Inferior parietal cortex (tissue), 1 donor: ENCODE measurements at regions not wholly inside any gene's neighbourhood (a gene's known extent, or its start where the extent isn't known, plus 50 kb on each side); places are given as distances from the start of the nearest gene placed in this dataset.

Experiments
- DNase-seq: peaks from one replicate; pipeline ENCODE4 v3.0.0-alpha.2; 2016; ENCODE audit errors: extremely low spot score

DNA sequence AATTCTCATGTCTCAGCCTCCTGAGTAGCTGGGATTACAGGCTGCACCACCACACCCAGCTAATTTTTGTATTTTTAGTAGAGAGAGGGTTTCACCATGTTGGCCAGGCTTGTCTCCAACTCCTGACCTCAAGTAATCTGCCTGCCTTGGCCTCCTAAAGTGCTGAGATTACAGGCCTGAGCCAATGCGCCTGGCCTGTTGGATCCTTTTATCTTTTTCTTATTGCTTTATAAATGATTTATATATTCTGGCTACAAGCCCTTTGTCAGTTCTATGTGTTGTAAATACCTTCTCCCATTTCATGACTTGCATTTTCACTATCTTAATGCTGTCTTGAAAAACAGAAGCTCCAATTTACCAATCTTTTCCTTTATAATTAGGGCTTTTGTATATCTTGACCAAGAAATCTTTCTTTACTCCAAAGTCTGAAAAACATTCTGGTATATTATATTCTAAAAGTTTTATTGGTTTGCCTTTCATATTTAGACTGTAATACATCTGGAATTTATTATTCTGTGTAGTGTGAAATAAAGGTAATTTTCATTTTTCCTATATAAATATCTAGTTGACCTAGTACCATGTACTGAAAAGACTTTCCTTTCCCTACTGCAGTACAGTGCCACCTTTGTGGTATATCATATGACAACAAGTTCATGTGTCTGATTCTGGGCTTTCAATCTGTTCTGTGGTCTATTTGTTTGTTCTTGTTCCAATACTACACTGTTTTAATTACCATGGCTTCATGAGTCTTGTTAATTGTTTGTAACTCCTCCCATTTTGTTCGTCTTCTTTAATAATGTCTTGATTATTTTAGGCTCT is 52.9 kb upstream of the RNU6-1 start:
- DNase-seq, result no peak

DNA sequence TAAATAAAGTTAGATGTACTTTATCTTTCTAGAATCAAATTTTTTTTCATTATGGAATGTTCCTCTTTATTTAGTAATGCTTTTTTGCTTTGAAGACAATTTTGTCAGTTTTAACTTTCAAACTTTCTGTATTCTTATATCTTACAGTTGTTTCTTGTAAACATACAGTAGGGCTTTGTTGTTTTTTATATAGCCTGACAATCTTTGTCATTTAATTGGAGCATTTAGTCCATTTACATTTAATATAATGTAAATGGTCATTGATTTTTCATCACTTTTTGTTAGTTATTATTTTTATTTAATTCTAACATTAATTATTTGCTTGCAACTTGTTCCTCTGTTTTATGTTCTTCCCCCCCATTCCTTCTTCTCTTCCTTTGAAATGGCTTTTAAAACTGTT is 55.4 kb upstream of the RNU6-1 start:
- no peak for DNase-seq

- no peak for DNase-seq
Observed at GRCh38 chr15:67897646-67898339, 57.9 kb upstream of the RNU6-1 start.

GRCh38 chr15:67899596-67900283 is 59.9 kb upstream of the RNU6-1 start:
- DNase-seq, result no peak

GRCh38 chr15:67900621-67901147 is 60.8 kb upstream of the RNU6-1 start:
- DNase-seq, result no peak

GRCh38 chr15:67901922-67902321 is 62.1 kb upstream of the RNU6-1 start:
- DNase-seq, result no peak

DNA sequence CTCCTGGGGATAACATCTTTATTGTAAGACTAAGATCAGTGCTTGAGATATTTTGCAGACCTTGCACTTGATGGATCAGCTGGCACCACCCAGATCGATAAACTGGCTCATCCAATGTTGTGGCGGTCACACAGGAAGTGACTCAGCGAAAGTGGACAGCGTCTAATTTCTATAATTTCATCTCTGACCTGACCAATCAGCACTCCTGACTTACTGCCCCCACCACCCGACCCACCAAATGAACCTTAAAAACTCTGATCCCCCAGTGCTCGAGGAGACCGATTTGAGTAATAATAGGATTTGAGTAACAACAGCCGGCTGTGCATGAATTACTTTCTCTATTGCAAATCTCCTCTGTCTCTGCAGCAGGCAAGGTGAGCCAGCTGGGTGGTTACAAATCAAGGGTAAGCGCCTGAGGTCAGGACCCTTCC is 62.7 kb upstream of the RNU6-1 start:
- DNase-seq, result no peak

- no peak for DNase-seq
Observed at GRCh38 chr15:67903708-67904107, 63.9 kb upstream of the RNU6-1 start.

- no peak for DNase-seq
Observed at GRCh38 chr15:67905628-67906027, 65.8 kb upstream of the RNU6-1 start.

- no peak for DNase-seq
Observed at GRCh38 chr15:67906382-67906781, 66.5 kb upstream of the RNU6-1 start.

DNA sequence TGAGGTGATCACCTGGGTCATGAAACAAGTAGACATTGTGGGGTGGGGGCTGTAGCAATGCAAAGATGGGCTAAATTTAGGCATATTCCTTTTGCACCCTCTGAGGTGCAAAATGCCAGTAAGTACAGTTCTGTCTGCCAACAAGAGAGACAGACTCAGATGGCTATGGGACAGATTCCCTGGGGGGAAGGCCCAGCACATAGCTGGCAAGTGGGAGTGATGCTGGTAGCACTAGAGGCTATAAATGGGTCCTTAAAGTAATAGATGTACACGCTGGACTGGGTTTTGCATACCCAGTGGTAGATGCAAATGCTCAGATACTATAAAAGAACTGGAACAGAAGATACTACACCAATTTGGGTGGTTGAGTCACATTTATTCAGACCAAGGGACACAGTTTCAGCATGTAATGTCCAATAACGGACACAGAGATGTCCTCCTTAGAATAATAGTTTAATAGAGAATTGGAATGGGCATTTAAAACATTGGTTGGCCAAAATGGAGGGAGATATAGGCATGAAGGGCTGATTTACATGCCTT is 67.4 kb upstream of the RNU6-1 start:
- DNase-seq, result peak; percentile 34

DNA sequence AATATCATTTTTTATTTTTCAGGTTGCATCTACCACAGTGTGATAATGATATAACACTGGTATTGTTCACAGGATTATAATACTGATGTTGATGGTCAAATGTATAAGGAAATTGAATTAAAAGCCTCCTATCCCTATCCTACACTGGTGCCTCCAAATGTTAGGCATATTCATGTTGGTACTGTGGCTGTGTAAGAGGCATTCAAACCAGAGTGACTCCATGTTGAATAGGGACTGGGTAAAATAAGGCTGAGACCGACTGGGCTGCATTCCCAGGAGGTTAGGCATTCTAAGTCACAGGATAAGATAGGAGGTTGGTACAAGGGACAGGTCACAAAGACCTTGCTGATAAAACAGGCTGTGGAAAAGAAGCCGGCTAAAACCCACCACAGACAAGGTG is 68.9 kb upstream of the RNU6-1 start:
- no peak for DNase-seq

DNA sequence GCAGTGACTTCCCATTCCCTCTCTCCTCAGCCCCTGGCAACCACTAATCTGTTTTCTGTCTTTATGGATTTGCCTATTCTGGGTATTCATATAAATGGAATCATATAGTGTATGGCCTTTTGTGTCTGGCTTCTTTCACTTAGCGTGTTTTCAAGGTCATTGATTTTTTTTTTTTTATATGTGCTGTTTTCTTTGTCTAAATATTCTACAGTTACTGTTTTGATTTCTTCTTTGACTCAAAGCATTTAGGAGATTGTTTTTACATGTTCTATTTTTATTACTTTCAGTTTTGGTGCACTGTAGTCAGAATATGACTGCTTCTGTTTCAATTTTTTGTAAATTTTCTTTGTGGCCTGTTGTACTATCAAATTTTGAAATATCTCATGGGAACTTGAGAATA is 71.9 kb upstream of the RNU6-1 start:
- DNase-seq, result no peak

DNA sequence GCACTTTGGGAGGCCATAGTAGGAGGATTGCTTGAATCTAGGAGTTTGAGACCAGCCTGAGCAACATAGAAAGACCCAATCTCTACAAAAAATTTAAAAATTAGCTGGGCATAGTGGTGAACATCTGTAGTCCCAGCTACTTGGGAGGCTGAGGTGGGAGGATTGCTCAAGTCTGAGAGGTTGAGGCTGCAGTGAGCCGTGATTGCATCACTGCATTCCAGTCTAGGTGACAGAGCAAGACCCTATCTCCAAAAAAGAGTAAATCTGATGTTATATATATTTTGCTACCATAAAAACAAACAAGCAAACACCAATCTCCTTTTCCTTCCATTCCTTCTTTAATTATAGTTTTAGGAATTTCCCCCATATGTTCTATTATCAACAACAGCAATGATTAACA is 74.2 kb upstream of the RNU6-1 start:
- DNase-seq, result no peak

DNA sequence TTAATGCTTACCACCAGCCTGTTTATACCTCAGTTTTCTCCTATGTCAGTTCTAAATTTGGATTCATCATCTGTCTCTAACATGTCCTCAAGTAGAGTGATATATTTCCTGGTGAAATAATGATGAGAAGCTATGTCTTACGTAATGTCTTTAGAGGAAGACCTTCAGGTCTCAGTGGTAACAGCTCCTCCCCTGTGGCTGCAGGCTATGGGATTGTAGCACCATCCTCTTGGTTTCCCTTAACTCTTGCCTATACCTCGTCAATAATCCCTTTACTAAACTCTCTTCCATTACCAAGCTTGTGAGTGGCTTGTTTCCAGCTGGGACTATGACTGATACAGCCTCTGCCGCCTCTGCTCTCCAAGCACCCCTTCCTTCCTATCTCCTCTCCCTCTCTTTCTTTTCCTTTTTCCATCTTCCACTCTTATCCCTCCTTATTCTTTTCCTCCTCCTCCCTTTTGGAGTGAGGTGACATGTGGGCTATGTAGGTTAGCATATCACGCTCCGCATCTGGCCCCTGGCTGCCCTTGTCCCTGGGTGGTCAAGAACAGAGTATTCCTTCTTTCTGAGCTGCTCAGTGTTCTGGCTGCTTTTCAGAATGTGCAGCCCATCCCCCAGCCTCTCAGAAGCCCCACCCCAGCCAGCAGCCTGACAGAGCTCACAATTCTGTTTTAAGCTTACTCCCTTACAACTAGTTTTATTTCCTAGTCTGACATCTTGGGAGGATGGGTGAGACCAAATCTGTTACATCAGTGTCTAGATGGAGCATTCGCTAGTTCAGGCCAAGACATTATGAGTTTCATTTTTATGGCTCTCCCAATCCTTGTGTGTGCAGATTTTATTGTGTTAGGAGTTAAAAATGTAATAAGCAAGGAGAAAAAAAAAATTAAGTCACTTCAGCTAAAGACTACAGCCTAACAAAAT is 75.0 kb upstream of the RNU6-1 start:
- DNase-seq, result peak; percentile 23

DNA sequence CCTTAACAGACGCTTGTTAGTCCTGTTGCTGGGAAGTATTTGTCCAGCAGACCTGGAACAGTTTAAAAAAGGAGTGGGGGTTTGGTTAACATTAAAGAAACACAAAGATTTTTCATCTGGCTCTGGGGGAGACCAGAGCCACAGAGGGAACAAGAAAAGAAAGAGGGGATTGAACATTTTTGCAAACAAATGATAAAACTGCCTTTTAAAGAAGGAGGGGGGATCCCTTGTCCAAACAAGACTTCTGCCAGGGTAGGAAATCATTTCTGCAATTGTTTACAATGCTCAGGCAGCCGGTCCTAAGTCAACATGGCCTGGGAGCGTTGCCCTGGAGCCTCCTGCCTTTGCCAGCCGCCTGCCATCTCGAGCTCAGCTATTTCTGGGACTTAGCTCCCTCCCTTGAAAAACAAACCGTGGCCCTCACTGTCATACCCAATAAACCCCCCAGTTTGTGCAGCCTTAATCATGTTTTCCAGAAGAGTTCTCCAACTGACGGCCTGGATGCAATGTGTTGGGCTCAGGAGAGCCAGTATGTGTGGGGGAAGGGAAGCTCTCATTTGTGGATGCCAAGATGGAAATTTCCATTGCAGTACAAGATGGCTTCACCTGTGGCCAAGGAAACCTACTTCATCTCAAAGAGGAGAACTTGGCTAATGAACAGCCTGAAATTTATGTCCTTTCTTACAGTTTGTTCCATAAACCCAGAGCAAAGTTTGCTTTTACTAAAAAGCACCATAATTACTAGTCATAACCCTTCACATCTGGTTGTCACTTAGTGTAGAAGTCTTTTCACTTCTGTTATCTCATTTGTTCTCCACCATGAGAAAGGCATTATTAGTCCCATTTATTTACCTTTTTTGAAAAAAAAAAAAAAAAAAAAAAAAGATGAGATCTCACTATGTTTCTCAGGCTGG is 75.9 kb upstream of the RNU6-1 start:
- DNase-seq, result peak; percentile 31

DNA sequence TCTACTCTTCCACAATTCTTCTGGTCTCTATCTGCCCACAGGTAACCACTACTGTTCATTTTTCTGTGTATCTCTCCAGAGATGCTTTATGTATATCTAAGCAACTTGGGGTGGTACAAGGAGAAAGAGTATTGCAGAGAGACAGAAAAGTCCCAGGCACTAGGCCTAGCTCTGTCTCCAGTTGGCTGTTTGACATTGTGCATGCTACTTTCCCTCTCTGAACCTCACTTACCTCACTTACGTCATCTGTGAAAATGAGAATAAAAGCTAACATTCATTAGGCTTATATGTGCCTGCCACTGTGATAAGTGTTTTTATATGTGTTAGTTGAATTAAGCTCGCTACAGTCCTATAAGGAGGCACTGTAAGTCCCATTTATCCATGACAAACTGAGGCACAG is 76.7 kb upstream of the RNU6-1 start:
- DNase-seq, result no peak

DNA sequence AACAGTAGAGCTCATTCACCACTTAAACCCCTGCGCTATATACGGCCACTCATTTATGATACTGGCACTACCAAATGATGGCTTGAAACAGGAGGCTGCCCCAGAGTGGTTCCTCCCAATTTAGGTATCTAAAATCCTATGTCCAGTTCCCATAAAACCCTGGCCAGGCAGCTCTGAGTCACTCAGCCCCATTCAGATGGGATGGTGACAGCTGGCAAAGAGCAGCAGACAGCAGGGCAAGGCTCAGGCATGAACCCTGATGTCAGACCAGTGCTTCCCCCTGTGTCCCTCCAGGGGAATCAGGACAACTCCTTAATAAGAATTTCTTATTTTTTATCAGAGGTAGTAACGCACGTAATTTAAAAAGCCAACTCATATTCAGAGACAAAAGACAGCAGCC is 77.2 kb upstream of the RNU6-1 start:
- no peak for DNase-seq

- DNase-seq, result no peak
Observed at GRCh38 chr15:67917636-67918035, 77.8 kb upstream of the RNU6-1 start.
